Testis (tissue), 2 donors: ENCODE measurements at regions not wholly inside any gene's neighbourhood (a gene's known extent, or its start where the extent isn't known, plus 50 kb on each side); places are given as distances from the start of the nearest gene placed in this dataset.

ENCODE experiments used
- DNase-seq: peaks from one replicate; pipeline ENCODE4 v3.0.0-alpha.2; 2019
- H3K27ac ChIP-seq, 2 donors: fragments of 200-600 bp; sonication (generic); one replicate each; pipeline ENCODE4 v1.5.1; 2019
- H3K27me3 ChIP-seq: fragments of 200-600 bp; sonication (generic); one replicate; pipeline ENCODE4 v1.5.1; 2019
- H3K36me3 ChIP-seq: fragments of 200-600 bp; sonication (generic); one replicate; pipeline ENCODE4 v1.5.1; 2017; ENCODE audit warnings: low read depth; ENCODE audit errors: missing control alignments
- H3K4me1 ChIP-seq: fragments of 200-600 bp; sonication (generic); one replicate; pipeline ENCODE4 v1.5.1; 2019
- H3K4me3 ChIP-seq, 2 donors: fragments of 200-600 bp; sonication (generic); one replicate each; pipeline ENCODE4 v1.5.1; 2017 to 2019
- H3K9me3 ChIP-seq: fragments of 200-600 bp; sonication (generic); one replicate; pipeline ENCODE4 v1.5.1; 2017
- CTCF ChIP-seq, 3 experiments: fragments of 450-650 bp in 2 of 3; fragments of 200-600 bp in 1 of 3; sonication (generic) in 1 of 3; IDR thresholded peaks; one replicate each; pipeline ENCODE4 v1.5.1; 2016 to 2019; ENCODE audit warnings: antibody characterized with exemption in 3 of 3, mild to moderate bottlenecking in 2 of 3, moderate library complexity in 1 of 3
- POLR2A ChIP-seq: fragments of 450-650 bp; IDR thresholded peaks from one replicate; pipeline ENCODE4 v1.6.1; 2017; ENCODE audit warnings: antibody characterized with exemption, mild to moderate bottlenecking, moderate library complexity
- WGBS, 2 donors: methylation state at CpG; one replicate each; pipeline ENCODE4 v1.1.5; 2018; 5-methylcytosine and 5-hydroxymethylcytosine counted together
- intact Hi-C: fragments of 100-400 bp; cut with DNase I; formaldehyde crosslinking; loops from one replicate; pipeline ENCODE4 v1.15.1; 2023; ENCODE audit warnings: low total_unique reads

GRCh38 chr1:232177438-232177837 is 452.5 kb downstream of the SIPA1L2 start:
- WGBS, 2 donors, result 78 to 85% methylated on average over 2 of the region's 2 CpGs
- no peak for DNase-seq
- Histone ChIP-seq H3K4me1 (no peaks in the 10 kb centered on the region), H3K27ac (no peak overlapping the region), H3K9me3 (no peaks in the 10 kb centered on the region), H3K27me3 (no peaks in the 10 kb centered on the region), H3K4me3 (no peak overlapping the region), H3K36me3 (no peaks in the 10 kb centered on the region)
- TF ChIP-seq CTCF (IDR thresholded peaks at IDR 0.05), result no peak
- TF ChIP-seq POLR2A, result no peak
- intact Hi-C loops, result no loop called here

DNA sequence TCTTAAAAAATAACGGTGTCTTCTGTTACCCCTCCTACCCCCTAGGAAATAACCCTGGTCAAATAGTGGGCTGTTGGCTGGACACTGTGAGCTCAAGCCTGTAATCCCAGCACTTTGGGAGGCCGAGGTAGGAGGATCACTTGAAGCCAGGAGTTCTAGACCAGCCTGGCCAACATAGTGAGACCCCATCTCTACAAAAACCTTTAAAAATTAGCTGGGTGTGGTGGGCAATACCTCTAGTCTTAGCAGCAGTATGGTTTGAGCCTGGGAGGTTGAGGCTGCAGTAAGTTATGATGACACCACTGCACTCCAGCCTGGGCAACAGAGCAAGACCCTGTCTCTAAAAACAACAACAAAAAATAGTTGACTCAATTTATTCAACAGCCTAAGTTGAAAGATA is 453.7 kb downstream of the SIPA1L2 start:
- Histone ChIP-seq H3K4me3 (no peak overlapping the region), H3K9me3 (no peaks in the 10 kb centered on the region), H3K27me3 (no peaks in the 10 kb centered on the region), H3K4me1 (no peaks in the 10 kb centered on the region), H3K27ac (no peak overlapping the region), H3K36me3 (no peaks in the 10 kb centered on the region)
- TF ChIP-seq CTCF (IDR thresholded peaks at IDR 0.05) (no peak), POLR2A (no peak)
- WGBS, 2 donors, result 78 to 94% methylated on average over 2 of the region's 2 CpGs
- no peak for DNase-seq
- intact Hi-C loops, result no loop called here

DNA sequence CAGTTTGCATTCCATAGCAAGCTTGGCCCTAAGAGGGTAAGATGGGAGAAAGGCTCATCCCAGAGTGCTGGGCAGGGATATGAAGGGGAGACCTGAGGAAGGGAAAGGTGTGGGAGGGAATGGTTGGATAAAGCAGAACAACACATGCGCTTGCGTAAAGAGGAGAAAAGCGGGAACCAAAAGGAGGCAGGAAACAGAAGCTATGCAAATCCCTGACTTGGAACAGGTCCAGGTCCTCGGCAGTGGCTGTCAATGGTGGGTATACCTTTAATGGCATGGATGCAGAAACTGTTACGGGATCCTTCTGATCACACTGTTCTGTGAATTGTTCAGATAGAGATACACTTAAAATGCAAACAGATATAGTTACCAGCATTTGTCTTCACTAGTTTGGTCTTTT is 455.6 kb downstream of the SIPA1L2 start:
- H3K36me3 ChIP-seq, result no peaks in the 10 kb centered on the region
- intact Hi-C loops, result no loop called here
- no peak for DNase-seq
- H3K9me3 ChIP-seq, result no peaks in the 10 kb centered on the region
- no peak for TF ChIP-seq CTCF (IDR thresholded peaks at IDR 0.05)
- TF ChIP-seq POLR2A, result no peak
- no peaks in the 10 kb centered on the region for H3K4me1 ChIP-seq
- H3K27ac ChIP-seq, result no peak overlapping the region
- H3K4me3 ChIP-seq, result no peak overlapping the region
- H3K27me3 ChIP-seq, result no peaks in the 10 kb centered on the region
- 58 to 60% methylated on average over 5 of the region's 5 CpGs for WGBS, 2 donors

DNA sequence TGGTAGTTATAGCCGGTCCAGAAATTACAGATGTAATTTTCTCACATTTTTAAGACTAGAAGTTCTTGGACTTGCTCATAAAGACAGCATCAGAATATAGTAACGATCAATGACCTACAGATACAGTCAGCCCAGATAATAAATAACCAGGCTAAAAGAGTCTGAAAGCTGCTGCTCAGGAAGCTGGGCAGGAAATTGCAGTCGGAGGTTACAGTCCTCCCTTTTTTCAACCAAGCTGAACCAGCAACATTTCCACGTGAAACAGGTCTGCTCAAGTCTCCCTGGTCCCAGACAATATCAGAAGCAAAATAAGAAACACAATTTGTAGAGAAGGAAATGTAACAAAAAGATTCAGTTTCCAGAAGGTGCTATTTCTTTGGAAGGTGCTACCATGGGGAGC is 457.4 kb downstream of the SIPA1L2 start:
- Histone ChIP-seq H3K27ac (no peak overlapping the region), H3K27me3 (no peaks in the 10 kb centered on the region), H3K4me3 (no peak overlapping the region), H3K9me3 (no peaks in the 10 kb centered on the region), H3K36me3 (no peaks in the 10 kb centered on the region), H3K4me1 (no peaks in the 10 kb centered on the region)
- DNase-seq, result no peak
- intact Hi-C loops, result no loop called here
- TF ChIP-seq CTCF (IDR thresholded peaks at IDR 0.05) (no peak), POLR2A (no peak)
- 36 to 37% methylated on average over 4 of the region's 4 CpGs for WGBS, 2 donors

GRCh38 chr1:232170909-232171308 is 459.0 kb downstream of the SIPA1L2 start:
- no peaks in the 10 kb centered on the region for H3K36me3 ChIP-seq
- TF ChIP-seq CTCF (IDR thresholded peaks at IDR 0.05), result no peak
- 90 to 91% methylated on average over 1 of the region's 1 CpG for WGBS, 2 donors
- H3K27ac ChIP-seq, result no peak overlapping the region
- no peaks in the 10 kb centered on the region for H3K4me1 ChIP-seq
- intact Hi-C loops, result no loop called here
- DNase-seq, result no peak
- H3K27me3 ChIP-seq, result no peaks in the 10 kb centered on the region
- no peaks in the 10 kb centered on the region for H3K9me3 ChIP-seq
- H3K4me3 ChIP-seq, result no peak overlapping the region
